HUES6 (cell line): ENCODE measurements at regions not wholly inside any gene's neighbourhood (a gene's known extent, or its start where the extent isn't known, plus 50 kb on each side); places are given as distances from the start of the nearest gene placed in this dataset.
A peak's percentile ranks its signal among the peaks of the same experiment; 100 is the strongest.

Experiments
- H3K27ac ChIP-seq: 2 replicates; pipeline ENCODE4 v1.7.0; 2013; ENCODE audit warnings: low read depth, mild to moderate bottlenecking, low read length, inconsistent platforms
- H3K27me3 ChIP-seq: 2 replicates; pipeline ENCODE4 v1.6.1; 2013; ENCODE audit warnings: low read length; ENCODE audit not compliant: control insufficient read depth, insufficient read depth
- H3K36me3 ChIP-seq: 2 replicates; pipeline ENCODE4 v1.6.1; 2013; ENCODE audit warnings: low read length; ENCODE audit not compliant: control insufficient read depth, insufficient read depth
- H3K4me1 ChIP-seq: 2 replicates; pipeline ENCODE4 v1.6.1; 2013; ENCODE audit warnings: low read length; ENCODE audit not compliant: control insufficient read depth, insufficient read depth
- H3K4me3 ChIP-seq: 2 replicates; pipeline ENCODE4 v1.5.1; 2013; ENCODE audit warnings: low read depth, low read length
- H3K9ac ChIP-seq: one replicate; pipeline ENCODE4 v1.6.1; 2013; ENCODE audit warnings: mild to moderate bottlenecking, low read length
- H3K9me3 ChIP-seq: 2 replicates; pipeline ENCODE4 v1.6.1; 2013; ENCODE audit warnings: low read depth, low read length; ENCODE audit not compliant: control insufficient read depth, insufficient read depth

DNA sequence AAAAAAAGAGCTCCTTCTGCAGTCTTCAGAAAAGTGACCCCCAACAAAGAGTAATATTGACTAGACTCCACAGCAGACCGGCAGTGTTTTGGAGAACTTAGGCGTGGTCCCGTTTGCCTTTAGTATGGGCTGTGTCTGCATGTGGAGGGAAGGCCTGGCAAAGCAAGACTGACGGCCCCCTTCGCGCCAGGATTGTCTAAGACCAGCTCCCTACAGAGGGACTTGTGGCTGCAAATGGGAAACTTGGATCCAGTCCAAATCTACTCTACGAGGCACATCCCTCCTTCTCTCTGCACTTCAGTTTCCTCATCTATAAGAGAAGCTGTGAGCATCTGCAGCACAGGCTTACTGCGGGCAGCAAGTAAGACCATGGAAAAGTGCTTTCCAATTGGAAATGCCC is 350.0 kb downstream of the ZNF536 start:
- 0 out of 2 replicates have a peak, but pooled peaks cover 7% of the 10 kb centered on the region for H3K27me3 ChIP-seq
- H3K9ac ChIP-seq = no peak overlapping the region
- H3K4me3 ChIP-seq = no peak overlapping the region
- no peak overlapping the region for H3K27ac ChIP-seq
- no peaks in the 10 kb centered on the region for H3K36me3 ChIP-seq
- H3K4me1 ChIP-seq = peaks cover 17% of the 10 kb centered on the region; the same call in 1 of the 2 replicates
- no peaks in the 10 kb centered on the region for H3K9me3 ChIP-seq

DNA sequence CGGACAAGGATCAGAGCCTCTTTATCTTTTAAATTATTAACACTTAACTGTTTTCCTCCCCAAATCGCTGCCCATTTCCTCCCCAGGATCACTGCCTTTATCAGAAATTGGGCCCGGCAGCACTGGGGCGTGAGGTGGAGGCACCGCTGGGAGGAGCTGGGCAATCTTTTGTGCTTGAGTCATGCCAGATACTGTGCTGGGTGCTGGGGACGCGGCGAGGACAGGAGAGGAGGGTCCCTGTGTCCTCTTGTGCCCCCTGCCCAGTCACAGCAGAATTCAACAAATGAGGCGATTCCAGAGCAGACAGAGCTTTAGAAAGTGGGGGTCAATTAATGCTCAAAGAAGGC is 347.8 kb downstream of the ZNF536 start:
- H3K9me3 ChIP-seq = no peaks in the 10 kb centered on the region
- H3K4me1 ChIP-seq = peaks cover 17% of the 10 kb centered on the region; the same call in 1 of the 2 replicates
- H3K4me3 ChIP-seq = peak overlapping the region; percentile 65
- H3K9ac ChIP-seq = peak overlapping the region; percentile 52
- H3K36me3 ChIP-seq = no peaks in the 10 kb centered on the region
- H3K27me3 ChIP-seq = 0 out of 2 replicates have a peak, but pooled peaks cover 7% of the 10 kb centered on the region
- H3K27ac ChIP-seq = no peak overlapping the region

DNA sequence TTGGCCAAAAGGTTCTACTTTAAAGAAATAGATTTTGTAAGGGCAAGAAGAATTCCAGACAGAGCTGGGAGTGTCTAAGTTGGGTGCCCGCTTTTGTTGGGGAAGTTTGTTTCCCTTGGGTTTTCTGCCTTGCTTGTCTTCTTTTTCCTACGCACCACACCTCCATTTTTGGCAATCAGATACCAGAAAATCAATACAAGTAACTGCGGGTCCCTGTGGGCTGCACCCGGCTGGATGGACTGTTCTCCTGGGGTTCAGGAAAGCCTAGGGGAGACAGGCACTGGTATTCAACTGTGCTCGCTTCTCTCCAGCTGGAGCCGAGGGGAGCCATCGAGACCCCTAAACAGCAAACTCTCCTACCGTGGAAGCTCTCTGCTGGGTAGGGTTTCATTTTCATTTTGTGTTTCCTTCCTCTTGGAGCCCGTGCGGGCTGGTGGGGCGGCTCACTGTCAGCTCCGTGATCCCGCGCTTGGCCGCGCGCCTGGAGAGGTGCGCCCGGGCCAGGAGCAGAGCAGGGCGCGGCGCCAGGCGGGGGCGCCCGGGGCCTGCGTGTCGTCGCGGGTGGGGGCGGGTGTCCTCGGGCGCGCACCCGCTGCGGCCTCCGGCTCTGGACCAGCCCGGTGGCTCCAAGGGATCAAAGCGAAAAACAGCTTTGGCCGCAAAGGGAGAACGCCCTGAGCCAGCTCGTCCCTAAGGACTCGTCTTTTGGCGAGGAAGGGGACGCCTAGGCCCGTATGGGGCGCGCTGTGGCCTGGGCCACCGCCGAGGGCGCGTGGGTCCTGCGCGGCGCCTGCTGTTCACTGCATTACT is 347.2 kb downstream of the ZNF536 start:
- H3K9ac ChIP-seq = peak overlapping the region; percentile 52
- H3K27ac ChIP-seq = no peak overlapping the region
- H3K4me3 ChIP-seq = peak overlapping the region; percentile 65

DNA sequence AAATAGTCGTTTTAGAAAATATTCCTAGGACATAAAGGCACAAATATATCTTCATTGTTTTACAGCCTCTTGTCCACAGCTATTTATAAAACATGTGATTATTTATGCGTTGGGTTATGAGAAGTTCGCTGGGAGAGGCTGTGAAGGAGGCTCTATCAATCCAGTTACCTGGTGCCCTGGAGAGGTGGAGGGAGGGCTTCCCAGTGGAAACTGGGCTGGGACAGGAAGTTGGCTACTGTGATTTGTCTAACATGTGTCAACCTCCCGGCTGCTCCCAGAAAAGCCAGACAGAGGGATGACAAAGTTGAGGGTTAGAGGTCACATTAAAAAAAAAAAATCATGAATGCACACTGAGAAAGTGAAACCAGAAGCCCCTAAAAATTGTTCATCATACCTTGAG is 346.5 kb downstream of the ZNF536 start:
- Histone ChIP-seq H3K27ac (no peak overlapping the region), H3K4me3 (no peak overlapping the region)

More for the DNA sequence above, 347.2 kb downstream of the ZNF536 start:
- H3K36me3 ChIP-seq = no peaks in the 10 kb centered on the region
- H3K9me3 ChIP-seq = no peaks in the 10 kb centered on the region
- H3K27me3 ChIP-seq = 0 out of 2 replicates have a peak, but pooled peaks cover 7% of the 10 kb centered on the region
- H3K4me1 ChIP-seq = peaks cover 17% of the 10 kb centered on the region; the same call in 1 of the 2 replicates

DNA sequence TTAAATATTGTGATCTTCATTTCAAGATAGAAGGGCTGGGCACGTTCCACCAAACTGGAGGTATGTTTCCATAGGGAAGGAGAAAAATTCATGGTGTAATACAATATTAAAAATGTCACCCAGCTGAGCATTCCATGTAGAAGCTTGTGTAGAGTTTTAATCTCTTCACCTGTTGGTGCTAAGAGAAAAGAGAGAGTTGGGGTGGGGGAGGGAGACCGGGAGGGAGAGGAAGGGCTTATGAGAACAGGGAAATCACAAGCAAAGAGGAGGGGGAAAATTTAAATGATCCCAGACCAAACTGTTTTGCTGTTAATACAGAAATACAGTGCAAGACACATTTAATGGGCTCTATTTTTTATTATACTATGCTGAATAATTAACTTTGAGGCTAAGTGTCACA is 345.8 kb downstream of the ZNF536 start:
- Histone ChIP-seq H3K27me3 (0 out of 2 replicates have a peak, but pooled peaks cover 7% of the 10 kb centered on the region), H3K27ac (no peak overlapping the region), H3K9me3 (no peaks in the 10 kb centered on the region), H3K36me3 (no peaks in the 10 kb centered on the region), H3K4me3 (no peak overlapping the region), H3K9ac (no peak overlapping the region), H3K4me1 (peaks cover 17% of the 10 kb centered on the region; the same call in 1 of the 2 replicates)

More for the DNA sequence above, 346.5 kb downstream of the ZNF536 start:
- peaks cover 17% of the 10 kb centered on the region; the same call in 1 of the 2 replicates for H3K4me1 ChIP-seq
- no peak overlapping the region for H3K9ac ChIP-seq
- no peaks in the 10 kb centered on the region for H3K9me3 ChIP-seq
- 0 out of 2 replicates have a peak, but pooled peaks cover 7% of the 10 kb centered on the region for H3K27me3 ChIP-seq
- H3K36me3 ChIP-seq = no peaks in the 10 kb centered on the region

DNA sequence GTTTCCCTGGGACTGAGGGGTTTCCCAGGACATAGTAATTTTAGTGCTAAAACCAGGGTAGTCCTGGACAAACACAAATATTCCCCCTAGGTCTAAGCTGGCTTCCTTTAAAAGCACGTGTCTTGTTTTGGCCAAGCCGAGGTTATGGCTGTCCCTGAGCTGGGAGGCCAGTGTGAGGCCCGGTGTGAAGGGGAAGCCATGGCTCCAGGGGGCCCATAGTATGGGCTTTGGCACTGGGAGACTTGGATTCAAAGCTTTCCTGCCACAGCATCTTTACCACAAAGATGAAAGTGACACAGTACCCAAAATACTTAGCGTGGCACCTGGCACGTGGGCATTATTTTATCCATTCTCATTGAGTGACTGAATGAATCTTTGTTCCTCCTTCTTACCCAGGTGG is 345.2 kb downstream of the ZNF536 start:
- H3K27ac ChIP-seq = no peak overlapping the region
- no peak overlapping the region for H3K9ac ChIP-seq
- 0 out of 2 replicates have a peak, but pooled peaks cover 7% of the 10 kb centered on the region for H3K27me3 ChIP-seq
- H3K9me3 ChIP-seq = no peaks in the 10 kb centered on the region
- H3K36me3 ChIP-seq = no peaks in the 10 kb centered on the region
- no peak overlapping the region for H3K4me3 ChIP-seq
- peaks cover 17% of the 10 kb centered on the region; the same call in 1 of the 2 replicates for H3K4me1 ChIP-seq

DNA sequence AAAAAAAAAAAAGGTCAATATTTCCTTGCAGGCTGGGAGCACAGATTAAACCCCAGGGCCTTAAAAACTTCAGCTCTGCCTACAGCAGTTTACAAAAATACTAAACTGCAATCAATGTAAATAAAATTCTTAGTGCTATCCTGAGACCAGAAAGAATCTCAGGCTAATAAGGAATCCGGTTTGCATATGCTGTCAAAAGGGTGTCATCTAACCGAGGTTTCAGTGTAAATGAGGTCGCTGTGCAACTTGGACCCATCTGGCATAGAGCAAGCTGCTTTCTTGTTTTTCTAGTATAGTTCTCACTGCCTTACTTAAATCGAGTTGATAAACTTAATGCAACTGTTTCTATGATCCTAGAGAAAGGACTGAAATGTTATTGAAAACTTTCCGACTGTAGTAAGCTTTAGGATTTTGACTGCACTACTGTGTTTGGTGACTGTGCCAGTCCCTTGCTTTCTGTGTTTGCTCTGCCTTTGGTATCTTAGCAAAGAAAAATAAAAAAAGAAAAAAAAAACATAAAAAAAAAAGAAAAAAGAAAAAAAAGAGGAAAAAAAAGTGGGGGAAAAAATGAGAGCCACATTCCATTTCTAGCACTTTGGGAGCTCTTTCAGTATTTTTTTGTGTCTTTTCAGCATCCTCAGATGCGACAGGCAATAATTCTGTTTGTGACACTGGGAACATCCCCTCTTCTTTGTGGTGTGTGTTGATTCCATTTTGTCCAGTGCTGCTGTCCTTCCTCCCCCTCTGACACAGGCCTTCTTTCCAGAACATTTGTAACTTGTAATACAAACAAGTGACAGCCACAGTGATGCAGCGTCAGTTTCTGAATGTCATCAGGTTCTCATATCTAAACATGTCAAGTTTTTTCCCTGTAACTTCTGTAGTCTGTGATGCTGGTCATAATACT is 340.5 kb downstream of the ZNF536 start:
- Histone ChIP-seq H3K4me1 (peaks cover 7% of the 10 kb centered on the region), H3K4me3 (no peak overlapping the region), H3K36me3 (no peaks in the 10 kb centered on the region), H3K9me3 (no peaks in the 10 kb centered on the region), H3K27me3 (no peaks in the 10 kb centered on the region), H3K27ac (no peak overlapping the region), H3K9ac (no peak overlapping the region)

DNA sequence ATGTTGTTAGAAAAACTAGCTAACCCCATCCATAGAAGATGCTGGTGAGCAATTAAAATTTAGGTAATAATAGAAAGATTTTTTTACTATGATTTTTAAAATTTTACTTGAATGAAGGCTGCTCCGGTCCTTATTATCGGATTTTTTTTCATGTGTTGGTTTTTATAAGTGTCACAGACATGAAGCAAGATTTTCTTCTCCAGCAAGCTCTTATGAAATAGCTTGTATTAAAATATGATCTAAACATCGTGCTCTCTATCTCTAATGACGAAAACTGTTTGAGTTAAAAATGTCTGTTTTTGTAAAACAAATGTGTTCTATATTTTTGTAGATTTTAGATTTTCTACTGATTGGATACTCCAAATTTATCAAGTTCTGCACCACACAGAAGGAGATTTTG is 339.6 kb downstream of the ZNF536 start:
- no peak overlapping the region for H3K27ac ChIP-seq
- H3K9ac ChIP-seq = no peak overlapping the region
- no peaks in the 10 kb centered on the region for H3K27me3 ChIP-seq
- H3K36me3 ChIP-seq = no peaks in the 10 kb centered on the region
- H3K4me3 ChIP-seq = no peak overlapping the region
- H3K9me3 ChIP-seq = no peaks in the 10 kb centered on the region
- peaks cover 7% of the 10 kb centered on the region for H3K4me1 ChIP-seq

DNA sequence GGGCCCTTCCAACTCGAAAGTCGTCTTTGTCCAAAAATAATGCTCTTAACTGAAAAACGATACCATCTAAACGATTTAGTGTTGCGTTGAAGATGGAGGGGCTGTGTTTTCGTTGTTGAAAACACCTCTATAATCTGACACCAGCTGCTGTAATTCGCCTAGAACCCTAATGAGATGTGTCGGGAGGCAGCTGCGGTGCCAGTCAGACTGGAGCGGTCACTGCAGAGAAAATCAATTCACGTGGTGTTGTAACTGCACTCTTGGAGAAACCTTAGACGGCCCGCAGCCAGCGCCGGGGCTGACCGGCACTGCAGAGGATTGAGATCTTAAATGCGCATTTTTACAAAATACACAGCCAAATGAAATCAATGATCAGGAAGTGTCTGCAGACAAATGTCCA is 339.1 kb downstream of the ZNF536 start:
- Histone ChIP-seq H3K9ac (no peak overlapping the region), H3K4me3 (no peak overlapping the region), H3K27ac (no peak overlapping the region), H3K9me3 (no peaks in the 10 kb centered on the region), H3K36me3 (no peaks in the 10 kb centered on the region), H3K4me1 (peaks cover 7% of the 10 kb centered on the region), H3K27me3 (no peaks in the 10 kb centered on the region)

DNA sequence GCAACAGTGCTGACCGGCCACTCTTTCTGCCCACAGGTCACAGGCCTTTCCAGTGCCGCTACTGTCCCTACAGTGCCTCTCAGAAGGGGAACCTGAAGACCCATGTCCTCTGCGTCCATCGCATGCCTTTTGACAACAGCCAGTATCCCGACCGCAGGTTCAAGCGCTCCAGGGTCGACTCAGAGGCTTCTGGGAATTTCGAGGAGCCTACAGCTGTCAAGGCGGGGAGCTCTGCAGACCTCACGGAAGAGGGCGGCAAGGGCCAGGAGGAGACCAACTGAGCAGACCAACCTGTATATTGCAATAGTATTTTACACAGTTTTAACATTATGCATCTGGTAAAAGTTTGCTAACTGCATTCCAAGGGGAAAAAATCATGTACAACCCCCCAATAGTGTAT is 338.5 kb downstream of the ZNF536 start:
- Histone ChIP-seq H3K9ac (no peak overlapping the region), H3K9me3 (no peaks in the 10 kb centered on the region), H3K4me3 (no peak overlapping the region), H3K27ac (no peak overlapping the region), H3K27me3 (no peaks in the 10 kb centered on the region), H3K36me3 (no peaks in the 10 kb centered on the region), H3K4me1 (peaks cover 7% of the 10 kb centered on the region)
